Transverse colon (tissue), 4 donors: ENCODE measurements at regions not wholly inside any gene's neighbourhood (a gene's known extent, or its start where the extent isn't known, plus 50 kb on each side); places are given as distances from the start of the nearest gene placed in this dataset.

Source experiments
- POLR2AphosphoS5 ChIP-seq, 3 donors: sonication (generic); formaldehyde crosslinking; IDR thresholded peaks; one replicate each; pipeline ENCODE4 v1.6.1; 2016; ENCODE audit warnings: antibody characterized with exemption in 3 of 3
- TF ChIP-seq, protein P1 (sequence below), 5 experiments: fragments of 200-600 bp in 3 of 5; fragments of 450-650 bp in 2 of 5; sonication (generic) in 3 of 5; IDR thresholded peaks; 1 replicate in 2 of 5; 2 replicates in 3 of 5; pipeline ENCODE4 v1.5.1; 2016 to 2017; ENCODE audit warnings: antibody characterized with exemption in 5 of 5, inconsistent platforms in 3 of 5, mild to moderate bottlenecking in 2 of 5, moderate library complexity in 1 of 5

DNA sequence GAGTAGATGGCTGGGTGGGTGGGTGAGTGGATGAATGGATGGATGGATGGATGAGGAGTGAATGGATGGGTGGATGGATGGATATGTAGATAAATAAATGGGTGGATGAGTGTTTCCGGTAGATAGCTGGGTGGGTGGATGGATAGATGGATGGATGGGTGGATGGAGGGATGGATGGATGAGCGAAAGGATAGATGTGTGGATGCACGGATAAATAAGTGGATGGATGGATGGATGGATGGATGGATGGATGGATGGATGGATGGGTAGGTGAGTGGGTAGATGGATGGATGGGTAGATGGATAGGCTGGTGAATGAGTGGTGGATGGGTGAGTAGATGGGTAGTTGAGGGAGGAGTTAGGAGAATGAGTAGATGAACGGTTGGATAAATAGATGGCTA is 349.3 kb downstream of the MN1 start:
- TF ChIP-seq POLR2AphosphoS5 (IDR thresholded peaks at IDR 0.05), result no peak
- TF ChIP-seq, protein P1, sequence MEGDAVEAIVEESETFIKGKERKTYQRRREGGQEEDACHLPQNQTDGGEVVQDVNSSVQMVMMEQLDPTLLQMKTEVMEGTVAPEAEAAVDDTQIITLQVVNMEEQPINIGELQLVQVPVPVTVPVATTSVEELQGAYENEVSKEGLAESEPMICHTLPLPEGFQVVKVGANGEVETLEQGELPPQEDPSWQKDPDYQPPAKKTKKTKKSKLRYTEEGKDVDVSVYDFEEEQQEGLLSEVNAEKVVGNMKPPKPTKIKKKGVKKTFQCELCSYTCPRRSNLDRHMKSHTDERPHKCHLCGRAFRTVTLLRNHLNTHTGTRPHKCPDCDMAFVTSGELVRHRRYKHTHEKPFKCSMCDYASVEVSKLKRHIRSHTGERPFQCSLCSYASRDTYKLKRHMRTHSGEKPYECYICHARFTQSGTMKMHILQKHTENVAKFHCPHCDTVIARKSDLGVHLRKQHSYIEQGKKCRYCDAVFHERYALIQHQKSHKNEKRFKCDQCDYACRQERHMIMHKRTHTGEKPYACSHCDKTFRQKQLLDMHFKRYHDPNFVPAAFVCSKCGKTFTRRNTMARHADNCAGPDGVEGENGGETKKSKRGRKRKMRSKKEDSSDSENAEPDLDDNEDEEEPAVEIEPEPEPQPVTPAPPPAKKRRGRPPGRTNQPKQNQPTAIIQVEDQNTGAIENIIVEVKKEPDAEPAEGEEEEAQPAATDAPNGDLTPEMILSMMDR (IDR thresholded peaks at IDR 0.05), result no peak
